CD14-positive monocyte (primary cell): ENCODE measurements at regions not wholly inside any gene's neighbourhood (a gene's known extent, or its start where the extent isn't known, plus 50 kb on each side); places are given as distances from the start of the nearest gene placed in this dataset.
A peak's percentile ranks its signal among the peaks of the same experiment; 100 is the strongest.

ENCODE experiments used
- DNase-seq, 3 donors: peaks; one replicate each; pipeline ENCODE4 v3.0.0-alpha.2; 2011 to 2022
- H2AFZ ChIP-seq: 2 replicates; pipeline ENCODE4 v1.6.0; 2012; ENCODE audit warnings: mild to moderate bottlenecking, low read depth, low read length, inconsistent platforms; ENCODE audit not compliant: insufficient read depth, poor library complexity, severe bottlenecking
- H3K27ac ChIP-seq, 2 donors: 1 replicate in 1 of 2; 2 replicates in 1 of 2; pipeline ENCODE4 v1.5.1; 2012 to 2013; ENCODE audit warnings: low read length in 2 of 2, control low read depth in 1 of 2, inconsistent platforms in 1 of 2, low read depth in 1 of 2, mild to moderate bottlenecking in 1 of 2
- H3K27me3 ChIP-seq, 2 donors: one replicate each; pipeline versions ENCODE4 v1.6.0 to v1.6.1; 2011 to 2013; ENCODE audit warnings: low read length in 2 of 2; ENCODE audit not compliant: control insufficient read depth in 2 of 2, insufficient read depth in 2 of 2
- H3K36me3 ChIP-seq, 2 donors: replicated peaks in 1 of 2; 1 replicate in 1 of 2; 2 replicates in 1 of 2; pipeline versions ENCODE4 v1.5.1 to v1.6.1; 2012 to 2013; ENCODE audit warnings: low read length in 2 of 2, control low read depth in 1 of 2, inconsistent platforms in 1 of 2, mild to moderate bottlenecking in 1 of 2; ENCODE audit not compliant: insufficient read depth in 2 of 2, control insufficient read depth in 1 of 2
- H3K4me1 ChIP-seq, 2 donors: 1 replicate in 1 of 2; 2 replicates in 1 of 2; pipeline versions ENCODE4 v1.5.1 to v1.6.1; 2012 to 2013; ENCODE audit warnings: low read length in 2 of 2, control low read depth in 1 of 2, inconsistent platforms in 1 of 2, mild to moderate bottlenecking in 1 of 2, moderate library complexity in 1 of 2; ENCODE audit not compliant: insufficient read depth in 2 of 2, control insufficient read depth in 1 of 2
- H3K4me2 ChIP-seq: replicated peaks from 2 replicates; pipeline ENCODE3; 2012; ENCODE audit warnings: low read length, moderate library complexity, mild to moderate bottlenecking; ENCODE audit not compliant: poor library complexity, severe bottlenecking; ENCODE audit errors: extremely low read depth
- H3K4me3 ChIP-seq, 3 experiments: fragments of 200-600 bp in 1 of 3; sonication (generic) in 1 of 3; replicated peaks in 1 of 3; 1 replicate in 2 of 3; 2 replicates in 1 of 3; pipeline ENCODE4 v1.5.1; 2011 to 2013; ENCODE audit warnings: low read length in 3 of 3, mild to moderate bottlenecking in 3 of 3, control low read depth in 2 of 3, low read depth in 2 of 3, inconsistent platforms in 1 of 3, moderate library complexity in 1 of 3
- H3K79me2 ChIP-seq: 2 replicates; pipeline ENCODE4 v1.6.0; 2012; ENCODE audit warnings: mild to moderate bottlenecking, control low read depth, inconsistent platforms, low read length, moderate library complexity; ENCODE audit not compliant: insufficient read depth
- H3K9ac ChIP-seq: 2 replicates; pipeline ENCODE4 v1.6.0; 2017; ENCODE audit warnings: low read length, mild to moderate bottlenecking; ENCODE audit not compliant: insufficient read depth, poor library complexity, severe bottlenecking
- H3K9me3 ChIP-seq, 2 donors: replicated peaks in 1 of 2; 1 replicate in 1 of 2; 2 replicates in 1 of 2; pipeline versions ENCODE4 v1.5.1 to v1.6.1; 2012 to 2013; ENCODE audit warnings: low read length in 2 of 2, control low read depth in 1 of 2; ENCODE audit not compliant: control insufficient read depth in 1 of 2, insufficient read depth in 1 of 2
- H4K20me1 ChIP-seq: 2 replicates; pipeline ENCODE4 v1.6.0; 2012; ENCODE audit warnings: mild to moderate bottlenecking, low read length, control low read depth, moderate library complexity; ENCODE audit not compliant: insufficient read depth
- H3K27ac Mint-ChIP-seq, 7 donors: one replicate each; pipeline ENCODE4 v1.8.0; 2020; ENCODE audit warnings: mild to moderate bottlenecking in 7 of 7, mixed read lengths in 7 of 7, moderate library complexity in 6 of 7, inconsistent platforms in 2 of 7
- H3K27me3 Mint-ChIP-seq, 3 donors: one replicate each; pipeline ENCODE4 v1.8.0; 2021 to 2022; ENCODE audit warnings: low read depth in 3 of 3, mild to moderate bottlenecking in 3 of 3, mixed read lengths in 3 of 3, moderate library complexity in 3 of 3, inconsistent platforms in 1 of 3
- H3K36me3 Mint-ChIP-seq, 2 donors: one replicate each; pipeline ENCODE4 v1.8.0; 2020; ENCODE audit warnings: mixed read lengths in 2 of 2, inconsistent platforms in 1 of 2, mild to moderate bottlenecking in 1 of 2
- H3K4me1 Mint-ChIP-seq: one replicate; pipeline ENCODE4 v1.8.0; 2020; ENCODE audit warnings: mild to moderate bottlenecking, mixed read lengths
- H3K4me3 Mint-ChIP-seq, 2 donors: one replicate each; pipeline ENCODE4 v1.8.0; 2020; ENCODE audit warnings: mild to moderate bottlenecking in 2 of 2, mixed read lengths in 2 of 2, moderate library complexity in 1 of 2
- H3K9me3 Mint-ChIP-seq, 7 donors: one replicate each; pipeline ENCODE4 v1.8.0; 2020 to 2022; ENCODE audit warnings: mixed read lengths in 7 of 7, mild to moderate bottlenecking in 6 of 7, moderate library complexity in 6 of 7, inconsistent platforms in 2 of 7
- WGBS: methylation state at CpG from one replicate; pipeline ENCODE4 v1.1.5; 2013; ENCODE audit warnings: missing lambda C conversion rate; ENCODE audit not compliant: insufficient coverage; 5-methylcytosine and 5-hydroxymethylcytosine counted together
- intact Hi-C, 2 donors: fragments of 100-400 bp; cut with micrococcal nuclease; formaldehyde crosslinking; loops; one replicate each; pipeline versions ENCODE4 v1.15.0 to v1.15.1; 2023
- TF ChIP-seq, protein P1 (sequence below): fragments of 200-600 bp; IDR thresholded peaks from one replicate; pipeline ENCODE4 v1.8.0; 2022; ENCODE audit warnings: antibody characterized with exemption, mild to moderate bottlenecking

DNA sequence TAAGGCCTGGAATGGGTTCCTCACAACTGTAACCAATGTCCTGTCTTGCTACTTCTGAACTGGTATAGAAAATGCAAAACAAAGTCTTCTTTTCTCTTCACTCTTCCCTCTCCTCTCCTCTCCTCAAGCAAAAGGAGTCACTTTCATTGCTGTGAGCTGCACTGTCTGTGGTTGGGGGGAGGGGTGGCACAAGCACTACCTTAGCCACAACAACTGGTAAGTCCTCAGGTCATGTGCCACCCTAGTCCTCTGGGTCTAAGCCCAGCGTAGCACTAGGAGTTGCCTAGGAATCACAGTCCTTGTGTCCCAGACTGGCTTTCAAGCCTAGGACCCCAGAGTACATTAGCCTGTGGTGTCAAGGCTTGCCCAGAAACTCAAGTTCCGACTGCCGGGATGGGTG is 859.3 kb upstream of the AMOT start:
- no peak for DNase-seq
- Mint-ChIP-seq H3K27ac (no peak overlapping the region), H3K36me3 (no peaks in the 10 kb centered on the region), H3K4me1 (no peaks in the 10 kb centered on the region), H3K27me3 (peaks cover 0 to 2% (median 0%) of the 10 kb centered on the region in 3 donors), H3K9me3 (peaks cover 0 to 10% (median 8%) of the 10 kb centered on the region in 7 donors), H3K4me3 (no peak overlapping the region)
- TF ChIP-seq, protein P1, sequence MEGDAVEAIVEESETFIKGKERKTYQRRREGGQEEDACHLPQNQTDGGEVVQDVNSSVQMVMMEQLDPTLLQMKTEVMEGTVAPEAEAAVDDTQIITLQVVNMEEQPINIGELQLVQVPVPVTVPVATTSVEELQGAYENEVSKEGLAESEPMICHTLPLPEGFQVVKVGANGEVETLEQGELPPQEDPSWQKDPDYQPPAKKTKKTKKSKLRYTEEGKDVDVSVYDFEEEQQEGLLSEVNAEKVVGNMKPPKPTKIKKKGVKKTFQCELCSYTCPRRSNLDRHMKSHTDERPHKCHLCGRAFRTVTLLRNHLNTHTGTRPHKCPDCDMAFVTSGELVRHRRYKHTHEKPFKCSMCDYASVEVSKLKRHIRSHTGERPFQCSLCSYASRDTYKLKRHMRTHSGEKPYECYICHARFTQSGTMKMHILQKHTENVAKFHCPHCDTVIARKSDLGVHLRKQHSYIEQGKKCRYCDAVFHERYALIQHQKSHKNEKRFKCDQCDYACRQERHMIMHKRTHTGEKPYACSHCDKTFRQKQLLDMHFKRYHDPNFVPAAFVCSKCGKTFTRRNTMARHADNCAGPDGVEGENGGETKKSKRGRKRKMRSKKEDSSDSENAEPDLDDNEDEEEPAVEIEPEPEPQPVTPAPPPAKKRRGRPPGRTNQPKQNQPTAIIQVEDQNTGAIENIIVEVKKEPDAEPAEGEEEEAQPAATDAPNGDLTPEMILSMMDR = no peak
- Histone ChIP-seq H4K20me1 (no peaks in the 10 kb centered on the region), H3K4me1 (no peaks in the 10 kb centered on the region), H3K4me2 (no peak overlapping the region), H3K9me3 (peaks cover 0 to 19% of the 10 kb centered on the region in 2 donors), H3K79me2 (no peaks in the 10 kb centered on the region), H3K9ac (no peak overlapping the region), H3K36me3 (no peaks in the 10 kb centered on the region), H2AFZ (no peak overlapping the region), H3K27ac (no peak overlapping the region), H3K4me3 (no peak overlapping the region), H3K27me3 (no peaks in the 10 kb centered on the region)
- intact Hi-C loops = no loop called here
- 94% methylated on average over 2 of the region's 3 CpGs for WGBS

DNA sequence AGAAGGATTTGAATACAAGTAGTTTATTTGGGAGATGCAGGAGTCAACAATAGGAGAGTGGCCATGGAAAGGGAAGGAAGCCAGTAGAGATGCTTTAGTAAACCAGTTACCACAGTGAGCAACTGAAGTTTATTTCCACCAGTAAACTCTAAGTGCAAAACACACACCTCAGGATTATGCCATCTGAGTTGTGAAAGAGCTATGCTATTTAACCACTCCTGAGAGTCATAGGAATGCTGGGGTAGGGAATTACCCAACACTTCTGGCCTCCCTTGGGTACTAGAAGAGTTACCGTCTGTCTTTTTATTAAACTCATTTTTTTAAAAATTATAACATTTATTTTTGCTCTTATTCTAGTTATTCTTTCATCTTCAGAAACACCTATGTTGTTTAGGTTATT is 834.6 kb upstream of the AMOT start:
- Histone ChIP-seq H3K36me3 (no peaks in the 10 kb centered on the region), H3K27ac (no peak overlapping the region), H3K4me2 (no peak overlapping the region), H3K4me3 (no peak overlapping the region), H3K27me3 (no peaks in the 10 kb centered on the region), H3K4me1 (no peaks in the 10 kb centered on the region), H4K20me1 (no peaks in the 10 kb centered on the region), H3K79me2 (no peaks in the 10 kb centered on the region), H2AFZ (no peak overlapping the region), H3K9ac (no peak overlapping the region), H3K9me3 (no peaks in the 10 kb centered on the region)
- DNase-seq = no peak
- Mint-ChIP-seq H3K9me3 (peaks cover 0 to 3% (median 0%) of the 10 kb centered on the region in 7 donors), H3K27me3 (peaks cover 0 to 5% (median 0%) of the 10 kb centered on the region in 3 donors), H3K4me3 (no peak overlapping the region), H3K36me3 (no peaks in the 10 kb centered on the region), H3K4me1 (no peaks in the 10 kb centered on the region), H3K27ac (peak overlapping the region in 1 of 7 donors; percentile 18)
- no CpG with 5 or more reads among the region's 1 CpG for WGBS
- TF ChIP-seq, protein P1 = no peak
- intact Hi-C loops = no loop called here
